GM12878 (cell line): ENCODE measurements at regions not wholly inside any gene's neighbourhood (a gene's known extent, or its start where the extent isn't known, plus 50 kb on each side); places are given as distances from the start of the nearest gene placed in this dataset.

ENCODE experiments used
- ATAC-seq: fragments of 200-7000 bp; cut with Tn5 transposase; 3 replicates; pipeline ENCODE4 v1.9.1; 2020; ENCODE audit warnings: mild to moderate bottlenecking, moderate library complexity
- BruUV-seq: library from RNA; stranded (reverse); fragments of 400-500 nt; replicated peaks from 2 replicates; lab custom pipeline; 2021; lab: Mats Ljungman, UMichigan
- CTCF ChIA-PET: fragments of 300-600 bp; sonication (Branson Sonifier 250); formaldehyde crosslinking; extraction: SDS; loops from one replicate; lab custom pipeline; 2021; ENCODE audit warnings: inconsistent platforms; lab: Yijun Ruan, JAX
- POLR2A ChIA-PET: fragments of 350-600 bp; formaldehyde crosslinking; extraction: SDS; loops from one replicate; lab custom pipeline; 2021; ENCODE audit warnings: inconsistent platforms; lab: Charles Lee
- RAD21 ChIA-PET: fragments of 300-600 bp; sonication (Branson Sonifier 250); formaldehyde crosslinking; loops from one replicate; lab custom pipeline; 2023; ENCODE audit warnings: antibody characterized with exemption; ENCODE audit not compliant: unreplicated experiment; lab: Charles Lee
- SMC1A ChIA-PET: fragments of 300-600 bp; sonication (Branson Sonifier 250); formaldehyde crosslinking; loops from one replicate; lab custom pipeline; 2023; ENCODE audit not compliant: unreplicated experiment, uncharacterized antibody; lab: Charles Lee
- DNase-seq: peaks from one replicate; pipeline ENCODE4 v3.0.0-alpha.2; 2011; ENCODE audit warnings: low read depth, low spot score
- FAIRE-seq: peaks from 3 replicates; lab custom pipeline; 2011; peaks lifted over from hg19 to GRCh38; lab: Jason Lieb, UNC
- H2AFZ ChIP-seq: 2 replicates; pipeline ENCODE4 v1.6.0; 2011; ENCODE audit warnings: low read depth, low read length, control low read depth; ENCODE audit not compliant: control insufficient read depth
- H3K27ac ChIP-seq: 2 replicates; pipeline ENCODE4 v1.5.1; 2011; ENCODE audit warnings: control low read depth; ENCODE audit not compliant: control insufficient read depth, insufficient read depth
- H3K27me3 ChIP-seq, 2 experiments: replicated peaks in 1 of 2; 2 replicates each; pipeline versions ENCODE4 v1.6.0 to v1.6.1; 2011; ENCODE audit warnings: low read length in 1 of 2; ENCODE audit not compliant: control insufficient read depth in 2 of 2, insufficient read depth in 2 of 2
- H3K36me3 ChIP-seq, 2 experiments: 2 replicates each; pipeline ENCODE4 v1.5.1; 2011; ENCODE audit warnings: low read length in 1 of 2; ENCODE audit not compliant: control insufficient read depth in 2 of 2, insufficient read depth in 2 of 2
- H3K4me1 ChIP-seq: 2 replicates; pipeline ENCODE4 v1.6.1; 2011; ENCODE audit warnings: mild to moderate bottlenecking, low read length, moderate library complexity, mixed read lengths; ENCODE audit not compliant: control insufficient read depth, insufficient read depth
- H3K4me2 ChIP-seq: 2 replicates; pipeline ENCODE4 v1.6.0; 2011; ENCODE audit warnings: control low read depth; ENCODE audit not compliant: control insufficient read depth, insufficient read depth
- H3K4me3 ChIP-seq: fragments of 200-600 bp; sonication (generic); 2 replicates; pipeline ENCODE4 v1.5.1; 2016
- H3K79me2 ChIP-seq: 2 replicates; pipeline ENCODE4 v1.6.0; 2011; ENCODE audit warnings: low read length; ENCODE audit not compliant: control insufficient read depth, insufficient read depth
- H3K9ac ChIP-seq: 2 replicates; pipeline ENCODE4 v1.8.0; 2011; ENCODE audit warnings: low read length, control low read depth, mixed read lengths; ENCODE audit not compliant: control insufficient read depth, insufficient read depth
- H3K9me3 ChIP-seq: replicated peaks from 3 replicates; pipeline ENCODE4 v1.5.1; 2011; ENCODE audit warnings: mild to moderate bottlenecking, low read length; ENCODE audit not compliant: control insufficient read depth, insufficient read depth
- H4K20me1 ChIP-seq: 2 replicates; pipeline ENCODE4 v1.6.0; 2011; ENCODE audit not compliant: control insufficient read depth, insufficient read depth
- ATF3 ChIP-seq: IDR thresholded peaks from 2 replicates; pipeline ENCODE4 v1.6.1; 2011; ENCODE audit warnings: low read depth, mild to moderate bottlenecking, low read length, moderate library complexity, borderline replicate concordance; ENCODE audit errors: extremely low read depth
- BCL11A ChIP-seq: IDR thresholded peaks from 2 replicates; pipeline ENCODE4 v1.6.1; 2011; ENCODE audit warnings: low read depth, low read length
- CBX3 ChIP-seq: fragments of 200-600 bp; sonication (generic); IDR thresholded peaks from 2 replicates; pipeline ENCODE4 v1.6.1; 2016; ENCODE audit warnings: low read depth, borderline replicate concordance
- GATAD2B ChIP-seq: fragments of 450-650 bp; conservative IDR thresholded peaks from 2 replicates; pipeline ENCODE4 v1.6.1; 2017; ENCODE audit warnings: low read depth, mild to moderate bottlenecking, moderate library complexity
- MLLT1 ChIP-seq: fragments of 450-650 bp; IDR thresholded peaks from 2 replicates; pipeline ENCODE4 v1.6.1; 2016; ENCODE audit warnings: mild to moderate bottlenecking
- SIN3A ChIP-seq: IDR thresholded peaks from 2 replicates; pipeline ENCODE4 v1.6.1; 2012; ENCODE audit warnings: low read depth, low read length, improper control_type of control experiment
- WGBS: methylation state at CpG from one replicate; pipeline ENCODE4 v1.1.6; 2016; ENCODE audit warnings: low lambda C conversion rate; ENCODE audit not compliant: insufficient replicate concordance, insufficient coverage; ENCODE audit errors: missing lambda C conversion rate; 5-methylcytosine and 5-hydroxymethylcytosine counted together
- in situ Hi-C: fragments of 300-500 bp; cut with MboI; formaldehyde crosslinking; loops from 9 replicates; pipeline ENCODE4 v1.14.3; 2018; ENCODE audit warnings: mixed read lengths
- intact Hi-C: fragments of 100-400 bp; cut with micrococcal nuclease; formaldehyde crosslinking; loops from one replicate; pipeline ENCODE4 v1.14.2; 2022; ENCODE audit not compliant: unreplicated experiment

GRCh38 chr10:133015321-133015720 lies 72.4 kb upstream of the ADGRA1 start:
- SMC1A ChIA-PET, result no interaction called here
- no peaks in the 10 kb centered on the region for H4K20me1 ChIP-seq
- no peak overlapping the region for H3K9ac ChIP-seq
- no peak overlapping the region for H2AFZ ChIP-seq
- H3K9me3 ChIP-seq, result peaks cover 1% of the 10 kb centered on the region; the same call in 1 of the 3 replicates
- DNase-seq (no peak), FAIRE-seq (no peak), ATAC-seq (no peak)
- RAD21 ChIA-PET, result no interaction called here
- 53% methylated on average over 18 of the region's 18 CpGs for WGBS
- H3K4me2 ChIP-seq, result no peak overlapping the region
- H3K4me1 ChIP-seq, result no peaks in the 10 kb centered on the region
- CTCF ChIA-PET, result no interaction called here
- H3K27me3 ChIP-seq, result no peaks in the 10 kb centered on the region
- no peak overlapping the region for H3K4me3 ChIP-seq
- no peak overlapping the region for H3K27ac ChIP-seq
- in situ Hi-C loops (no loop called here), intact Hi-C loops (no loop called here)
- BruUV-seq, result no TSS peak
- TF ChIP-seq MLLT1, result no peak
- no peak for TF ChIP-seq BCL11A
- no peak for TF ChIP-seq GATAD2B
- no peak for TF ChIP-seq CBX3
- no peak for TF ChIP-seq SIN3A
- TF ChIP-seq ATF3, result no peak
- POLR2A ChIA-PET, result no interaction called here
- no peaks in the 10 kb centered on the region for H3K79me2 ChIP-seq
- H3K36me3 ChIP-seq, result no peaks in the 10 kb centered on the region
